Activated naive CD4-positive, alpha-beta T cell treated with anti-CD3 and anti-CD28 coated beads for 36 hours (primary cell): ENCODE measurements at regions not wholly inside any gene's neighbourhood (a gene's known extent, or its start where the extent isn't known, plus 50 kb on each side); places are given as distances from the start of the nearest gene placed in this dataset.
"Not testable (repeated sequence)": the region's sequence is repeated elsewhere in the genome, so short reads cannot be mapped to it uniquely, and the experiment has no call there.

ENCODE experiments used
- CTCF ChIA-PET: fragments of 350-600 bp; sonication (Branson Sonifier 250); formaldehyde crosslinking; loops from one replicate; lab custom pipeline; 2021; ENCODE audit warnings: antibody characterized with exemption; lab: Charles Lee
- DNase-seq: peaks from one replicate; pipeline ENCODE4 v3.0.0-alpha.2; 2020
- H3K27ac Mint-ChIP-seq: one replicate; pipeline ENCODE4 v1.8.0; 2021; ENCODE audit warnings: mild to moderate bottlenecking, mixed read lengths
- H3K27me3 Mint-ChIP-seq: one replicate; pipeline ENCODE4 v1.8.0; 2021; ENCODE audit warnings: low read depth, mixed read lengths
- H3K36me3 Mint-ChIP-seq: one replicate; pipeline ENCODE4 v1.8.0; 2021; ENCODE audit warnings: low read depth, mixed read lengths
- H3K4me1 Mint-ChIP-seq: one replicate; pipeline ENCODE4 v1.8.0; 2021; ENCODE audit warnings: low read depth, mixed read lengths
- H3K4me3 Mint-ChIP-seq: one replicate; pipeline ENCODE4 v1.8.0; 2021; ENCODE audit warnings: mild to moderate bottlenecking, moderate library complexity, mixed read lengths
- H3K9me3 Mint-ChIP-seq: one replicate; pipeline ENCODE4 v1.8.0; 2021; ENCODE audit warnings: mixed read lengths
- intact Hi-C: fragments of 100-400 bp; cut with micrococcal nuclease; formaldehyde crosslinking; loops from one replicate; pipeline ENCODE4 v1.15.1; 2023

DNA sequence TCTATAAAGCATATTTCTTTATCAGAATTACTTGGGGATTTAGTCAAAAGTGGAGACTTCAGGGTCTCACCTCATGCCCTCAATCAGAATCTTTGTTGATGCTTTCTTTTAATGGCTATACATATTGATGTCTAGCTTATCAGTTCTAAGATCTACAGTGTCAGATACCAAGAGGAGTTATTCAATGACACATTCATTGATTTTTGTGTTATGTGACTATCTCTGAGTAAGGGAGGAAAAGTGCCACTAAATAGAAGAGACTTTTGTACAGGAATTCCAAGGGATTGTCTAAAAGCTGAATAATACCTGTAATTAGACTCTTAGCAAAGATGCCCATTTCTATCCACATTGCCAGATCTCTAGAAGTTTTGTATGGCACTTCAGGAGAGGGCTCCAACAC, 87.2 kb downstream of the HLX start:
- Mint-ChIP-seq H3K27me3 (no peaks in the 10 kb centered on the region), H3K4me1 (no peaks in the 10 kb centered on the region), H3K9me3 (peaks cover 2% of the 10 kb centered on the region), H3K4me3 (no peak overlapping the region), H3K36me3 (no peaks in the 10 kb centered on the region), H3K27ac (no peak overlapping the region)
- DNase-seq, result no peak
- CTCF ChIA-PET, result no interaction called here
- intact Hi-C loops, result no loop called here

DNA sequence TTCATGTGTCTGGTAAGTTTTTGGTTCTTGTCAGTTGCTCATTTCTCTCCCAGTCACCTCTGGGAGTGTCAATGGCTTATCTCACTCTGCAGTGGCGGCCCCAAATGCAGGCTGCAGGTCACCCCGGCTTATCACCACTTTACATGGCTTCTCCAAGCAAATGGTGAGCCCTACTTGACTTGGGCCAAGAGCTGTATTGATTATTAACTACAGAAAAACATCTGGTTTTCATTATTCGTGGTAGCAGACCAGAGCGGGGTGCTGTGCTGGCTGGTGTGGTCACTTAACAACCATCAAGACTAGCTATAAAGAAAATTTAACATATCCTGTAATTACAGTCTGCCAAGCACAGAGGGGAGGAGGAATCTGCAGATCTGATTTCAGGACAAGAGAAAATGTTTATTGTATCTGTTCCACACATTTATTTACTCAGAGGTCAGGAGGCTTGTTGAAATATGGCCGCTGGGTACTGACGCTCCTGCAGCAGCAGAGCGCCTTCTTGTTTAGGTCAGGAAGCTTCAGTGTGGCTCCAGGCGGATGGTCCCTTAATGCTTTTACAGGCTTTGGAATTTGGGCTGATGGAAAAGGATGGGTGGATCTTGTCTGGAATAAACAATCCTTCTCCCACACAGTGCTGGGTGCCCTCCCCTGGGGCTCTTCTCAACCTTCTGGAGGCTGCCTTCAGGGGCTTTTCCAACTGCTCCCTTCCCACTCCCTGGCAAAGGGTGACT, 87.8 kb downstream of the HLX start:
- H3K9me3 Mint-ChIP-seq, result peaks cover 2% of the 10 kb centered on the region
- no peaks in the 10 kb centered on the region for H3K27me3 Mint-ChIP-seq
- no peak overlapping the region for H3K27ac Mint-ChIP-seq

DNA sequence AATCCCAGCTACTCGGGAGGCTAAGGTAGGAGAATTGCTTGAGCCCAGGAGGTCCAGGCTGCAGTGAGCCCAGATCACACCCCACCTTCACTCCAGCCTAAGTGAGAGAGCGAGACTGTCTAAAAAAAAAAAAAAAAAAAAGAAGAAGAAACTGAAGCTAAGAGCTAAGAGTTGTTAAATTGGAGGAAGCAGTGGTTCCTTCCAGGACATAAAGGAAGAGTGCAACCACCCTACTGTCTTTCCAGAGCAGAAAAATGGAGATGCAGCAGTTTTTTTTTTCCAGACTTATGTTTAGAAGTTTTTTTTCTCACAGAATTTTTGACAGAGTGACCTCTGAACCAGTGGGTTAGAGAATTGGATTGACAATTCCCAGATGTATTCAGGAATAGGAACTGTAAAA, 88.7 kb downstream of the HLX start:
- Mint-ChIP-seq H3K27me3 (no peaks in the 10 kb centered on the region), H3K4me1 (no peaks in the 10 kb centered on the region), H3K36me3 (no peaks in the 10 kb centered on the region), H3K27ac (no peak overlapping the region), H3K4me3 (no peak overlapping the region), H3K9me3 (peaks cover 2% of the 10 kb centered on the region)
- DNase-seq, result no peak
- intact Hi-C loops, result no loop called here
- CTCF ChIA-PET, result interaction anchor here (0.6 to 0.7 kb wide), 2 partner anchors 29 to 434 kb away, joined by 3 read pairs; no protein-coding TSS in a partner anchor

More for the DNA sequence above, 87.8 kb downstream of the HLX start:
- H3K4me3 Mint-ChIP-seq, result no peak overlapping the region
- DNase-seq, result no peak
- no peaks in the 10 kb centered on the region for H3K36me3 Mint-ChIP-seq
- H3K4me1 Mint-ChIP-seq, result no peaks in the 10 kb centered on the region
- intact Hi-C loops, result no loop called here
- CTCF ChIA-PET, result interaction anchor here (0.6 kb wide), 1 partner anchor 435 kb away, joined by 3 read pairs; no protein-coding TSS in a partner anchor

DNA sequence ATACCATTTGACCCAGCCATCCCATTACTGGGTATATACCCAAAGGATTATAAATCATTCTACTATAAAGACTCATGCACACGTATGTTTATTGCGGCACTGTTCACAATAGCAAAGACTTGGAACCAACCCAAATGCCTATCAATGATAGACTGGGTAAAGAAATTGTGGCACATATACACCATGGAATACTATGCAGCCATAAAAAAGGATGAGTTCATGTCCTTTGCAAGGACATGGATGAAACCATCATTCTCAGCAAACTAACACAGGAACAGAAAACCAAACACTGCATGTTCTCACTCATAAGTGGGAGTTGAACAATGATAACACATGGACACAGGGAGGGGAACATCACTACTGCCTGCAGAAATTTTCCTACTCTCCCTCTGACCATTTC, 90.0 kb downstream of the HLX start:
- H3K4me1 Mint-ChIP-seq, H3K27me3 Mint-ChIP-seq, intact Hi-C loops, H3K9me3 Mint-ChIP-seq, H3K4me3 Mint-ChIP-seq, CTCF ChIA-PET, DNase-seq, H3K27ac Mint-ChIP-seq, H3K36me3 Mint-ChIP-seq: not testable (repeated sequence)

DNA sequence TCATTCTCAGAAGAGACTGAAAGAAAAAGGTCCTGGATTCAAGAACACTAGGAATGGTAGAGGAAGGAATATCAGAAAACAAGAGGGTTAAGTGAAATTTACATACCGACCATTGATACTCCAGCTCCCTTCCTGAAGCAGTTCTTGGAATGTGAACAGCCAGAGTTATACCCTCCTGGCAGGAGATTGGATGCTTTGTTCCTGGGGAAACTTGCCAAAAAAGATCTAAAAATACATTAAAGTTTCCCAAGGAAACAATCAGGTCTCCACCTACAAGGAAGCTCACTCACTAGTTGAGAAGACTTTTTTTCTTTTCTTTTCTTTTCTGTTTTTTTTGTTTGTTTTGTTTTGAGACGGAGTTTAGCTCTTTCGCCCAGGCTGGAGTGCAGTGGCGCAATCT, 91.1 kb downstream of the HLX start:
- H3K9me3 Mint-ChIP-seq, result peaks cover 2% of the 10 kb centered on the region
- intact Hi-C loops, result no loop called here
- no peak overlapping the region for H3K4me3 Mint-ChIP-seq
- H3K36me3 Mint-ChIP-seq, result no peaks in the 10 kb centered on the region
- no peaks in the 10 kb centered on the region for H3K4me1 Mint-ChIP-seq
- H3K27me3 Mint-ChIP-seq, result no peaks in the 10 kb centered on the region
- H3K27ac Mint-ChIP-seq, result no peak overlapping the region
- CTCF ChIA-PET, result no interaction called here
- no peak for DNase-seq

DNA sequence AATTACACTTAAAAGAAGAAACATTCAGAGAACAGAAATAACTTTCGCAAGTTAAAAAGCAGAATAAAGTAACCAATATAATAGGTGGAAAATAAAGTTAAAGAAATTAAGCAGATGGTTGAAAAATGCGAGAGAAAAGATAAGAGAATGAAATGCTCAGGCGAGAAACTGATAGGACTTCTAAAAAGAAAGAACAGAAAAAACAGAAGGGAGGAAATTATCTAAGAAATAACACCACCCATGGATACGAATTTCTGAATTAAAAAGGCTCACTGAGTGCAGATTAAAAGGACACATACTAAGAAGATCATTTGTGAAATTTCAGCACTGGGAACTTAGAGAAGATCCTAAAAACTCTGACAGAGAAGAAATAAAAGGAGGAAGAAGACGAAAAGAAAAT, 92.0 kb downstream of the HLX start:
- CTCF ChIA-PET, result no interaction called here
- Mint-ChIP-seq H3K4me1 (no peaks in the 10 kb centered on the region), H3K4me3 (no peak overlapping the region), H3K27ac (no peak overlapping the region), H3K27me3 (no peaks in the 10 kb centered on the region), H3K9me3 (peaks cover 2% of the 10 kb centered on the region), H3K36me3 (no peaks in the 10 kb centered on the region)
- intact Hi-C loops, result no loop called here
- DNase-seq, result no peak

DNA sequence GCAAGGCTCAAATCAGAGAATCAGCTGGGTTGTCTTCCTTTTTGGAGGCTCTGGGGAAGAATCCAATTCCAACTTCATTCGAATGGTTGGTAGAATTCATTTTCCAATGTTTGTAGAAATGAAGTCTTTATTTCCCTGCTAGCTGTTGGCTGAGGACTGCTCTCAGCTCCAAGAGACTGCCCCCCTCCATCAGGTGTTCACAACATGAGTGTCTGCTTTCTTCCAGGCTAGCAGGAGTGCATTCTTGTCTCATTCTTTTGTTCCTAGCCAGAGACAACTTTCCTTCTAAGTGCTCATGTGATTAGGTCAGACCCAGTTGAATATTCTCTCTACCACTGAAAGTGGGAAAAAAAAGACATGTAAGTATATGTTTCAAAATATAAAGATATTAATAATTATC, 95.2 kb downstream of the HLX start:
- Mint-ChIP-seq H3K36me3 (no peaks in the 10 kb centered on the region), H3K4me1 (no peaks in the 10 kb centered on the region), H3K27me3 (no peaks in the 10 kb centered on the region), H3K27ac (no peak overlapping the region), H3K9me3 (peaks cover 2% of the 10 kb centered on the region), H3K4me3 (no peak overlapping the region)
- CTCF ChIA-PET, result interaction anchor here (1.1 kb wide), 1 partner anchor 233 kb away, joined by 3 read pairs; no protein-coding TSS in a partner anchor
- DNase-seq, result no peak
- intact Hi-C loops, result no loop called here

DNA sequence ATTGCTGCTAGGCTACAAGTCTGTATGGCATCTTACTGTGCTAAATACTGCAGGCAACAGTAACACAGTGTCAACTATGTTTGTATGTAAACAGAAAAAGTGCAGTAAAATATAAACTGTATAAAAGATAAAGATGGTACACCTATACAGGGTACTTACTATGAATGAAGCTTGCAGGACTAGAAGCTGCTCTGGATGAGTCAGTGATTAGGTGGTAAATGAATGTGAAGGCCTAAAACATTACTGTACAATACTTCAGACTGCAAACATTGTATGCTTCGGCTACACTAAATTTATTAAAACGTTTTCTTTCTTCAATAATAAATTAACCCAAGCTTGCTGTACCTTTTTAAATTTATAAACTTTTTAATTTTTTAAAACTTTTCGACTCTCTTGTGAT, 97.1 kb downstream of the HLX start:
- CTCF ChIA-PET, result interaction anchor here (1.0 kb wide), 1 partner anchor 227 kb away, joined by 3 read pairs; no protein-coding TSS in a partner anchor
- no peak overlapping the region for H3K27ac Mint-ChIP-seq
- DNase-seq, result no peak
- intact Hi-C loops, result no loop called here
- no peaks in the 10 kb centered on the region for H3K36me3 Mint-ChIP-seq
- H3K9me3 Mint-ChIP-seq, result peaks cover 2% of the 10 kb centered on the region
- no peaks in the 10 kb centered on the region for H3K27me3 Mint-ChIP-seq
- H3K4me3 Mint-ChIP-seq, result no peak overlapping the region
- no peaks in the 10 kb centered on the region for H3K4me1 Mint-ChIP-seq

DNA sequence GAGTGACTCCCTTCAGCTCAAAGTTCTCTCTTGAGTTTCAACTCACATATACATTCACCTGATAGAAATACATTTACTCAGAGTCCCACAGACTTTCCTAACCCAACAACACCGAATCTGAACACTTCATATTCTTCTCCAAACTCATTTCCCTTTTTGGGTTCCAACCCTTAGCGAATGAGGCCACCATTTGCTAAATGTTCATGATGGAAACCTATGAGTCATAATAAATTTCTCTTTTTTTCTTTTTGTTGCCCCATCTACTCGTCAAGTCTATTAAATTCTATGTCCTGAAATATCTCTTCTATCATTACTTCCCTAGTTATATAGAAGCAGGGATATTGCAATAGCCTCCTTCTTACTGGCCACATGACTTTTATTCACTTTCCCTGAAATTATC, 100.1 kb downstream of the HLX start:
- no peaks in the 10 kb centered on the region for H3K4me1 Mint-ChIP-seq
- intact Hi-C loops, result no loop called here
- no peak for DNase-seq
- no peaks in the 10 kb centered on the region for H3K27me3 Mint-ChIP-seq
- CTCF ChIA-PET, result interaction anchor here (0.5 kb wide), 1 partner anchor 864 kb away, joined by 4 read pairs; no protein-coding TSS in a partner anchor
- H3K36me3 Mint-ChIP-seq, result no peaks in the 10 kb centered on the region
- H3K4me3 Mint-ChIP-seq, result no peak overlapping the region
- H3K9me3 Mint-ChIP-seq, result no peaks in the 10 kb centered on the region
- H3K27ac Mint-ChIP-seq, result no peak overlapping the region

DNA sequence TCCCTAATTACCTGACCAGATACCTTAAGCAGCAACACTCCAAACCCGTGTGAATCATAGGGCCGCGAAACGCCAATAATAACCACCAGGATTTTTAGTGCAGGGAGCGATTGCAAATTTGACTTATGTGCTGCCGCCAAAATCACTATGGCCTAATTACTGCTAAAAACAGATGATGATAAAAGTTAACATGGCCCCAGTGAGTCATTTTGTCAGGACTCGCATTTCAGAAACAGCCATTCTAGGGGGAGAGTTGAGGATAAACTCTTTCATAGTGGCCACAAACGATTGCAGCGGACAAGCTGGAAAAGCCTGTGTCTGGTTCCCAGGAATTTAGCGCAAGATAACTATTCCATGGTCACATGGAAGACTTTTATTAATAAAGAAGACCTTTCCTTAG, 103.4 kb downstream of the HLX start:
- Mint-ChIP-seq H3K36me3 (no peaks in the 10 kb centered on the region), H3K9me3 (no peaks in the 10 kb centered on the region), H3K27ac (no peak overlapping the region), H3K27me3 (peaks cover 2% of the 10 kb centered on the region), H3K4me1 (no peaks in the 10 kb centered on the region), H3K4me3 (no peak overlapping the region)
- CTCF ChIA-PET, result no interaction called here
- DNase-seq, result no peak
- intact Hi-C loops, result no loop called here

DNA sequence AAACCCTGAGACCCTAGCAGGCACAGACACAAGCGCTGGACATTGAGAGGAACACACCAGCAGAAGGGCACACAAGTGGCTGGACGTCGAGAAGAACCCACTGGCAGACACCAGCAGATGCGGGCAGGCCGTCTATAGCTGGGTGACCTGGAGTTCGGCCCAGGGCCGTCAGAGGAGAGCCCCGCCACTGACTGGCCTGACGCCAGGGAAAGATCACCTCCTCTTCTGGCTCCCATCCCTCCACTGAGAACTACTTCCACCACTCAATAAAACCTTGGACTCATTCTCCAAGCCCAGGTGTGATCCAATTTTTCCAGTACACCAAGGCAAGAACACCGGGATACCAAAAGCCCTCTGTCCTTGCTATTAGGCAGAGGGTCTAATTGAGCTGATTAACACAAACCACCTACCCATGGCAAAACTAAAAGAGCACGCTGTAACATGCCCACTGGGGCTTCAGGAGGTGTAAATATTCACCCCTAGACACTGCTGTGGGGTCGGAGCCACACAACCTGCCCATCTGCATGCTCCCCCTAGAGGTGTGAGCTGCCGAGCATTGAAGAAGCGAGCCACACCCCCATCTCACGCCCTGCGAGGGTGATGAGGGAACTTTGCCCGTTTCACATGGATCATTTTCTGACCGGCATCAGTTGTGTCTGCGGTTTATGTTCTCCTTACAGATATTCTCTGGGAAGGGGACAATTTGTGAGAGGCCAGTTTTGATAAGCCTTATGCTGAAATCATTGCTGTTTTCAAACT, 104.8 kb downstream of the HLX start:
- no peaks in the 10 kb centered on the region for H3K36me3 Mint-ChIP-seq
- intact Hi-C loops, result no loop called here

DNA sequence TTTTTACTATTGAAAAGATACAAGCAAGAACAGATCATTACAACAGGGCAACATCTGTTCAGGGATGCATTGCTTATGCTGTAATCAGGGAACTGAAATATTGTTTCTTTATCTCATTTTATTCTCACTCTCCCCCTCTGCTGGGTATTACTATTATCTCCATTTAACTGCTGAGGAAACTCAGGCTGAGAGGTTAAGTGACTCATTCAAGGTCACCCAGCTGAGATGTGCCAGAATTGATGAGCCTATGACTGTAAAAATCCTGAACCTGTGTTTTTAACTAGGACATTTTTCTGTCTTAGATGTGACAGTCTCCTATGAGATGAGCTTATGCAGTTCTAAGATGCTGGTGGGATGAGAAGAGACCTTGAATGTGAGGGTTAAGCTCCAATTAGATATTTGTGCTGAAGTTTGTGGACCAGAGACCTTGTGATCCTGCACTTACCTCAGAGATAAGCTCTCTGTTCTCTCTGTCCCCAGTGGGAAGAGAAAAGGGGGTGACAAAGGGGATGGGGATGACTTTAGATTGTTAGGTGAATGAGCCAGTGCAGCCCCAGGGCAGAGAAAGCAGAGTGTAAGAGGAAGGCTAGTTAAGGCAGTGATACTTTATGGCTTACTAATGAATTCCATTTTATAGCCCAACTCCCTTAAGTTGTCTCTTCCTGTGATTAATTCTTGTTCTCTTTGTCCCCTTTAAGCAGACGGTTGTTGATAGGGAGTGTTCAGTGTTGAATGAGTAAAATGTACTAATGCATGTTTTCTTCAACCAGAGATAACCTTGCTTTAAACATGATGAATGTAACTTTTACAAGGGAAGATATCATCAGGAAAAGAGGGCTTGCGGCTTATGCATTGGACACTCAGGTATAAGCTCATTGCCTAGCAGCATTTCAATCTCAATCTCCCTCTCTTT, 111.4 kb downstream of the HLX start:
- Mint-ChIP-seq H3K27ac (no peak overlapping the region), H3K4me3 (no peak overlapping the region), H3K36me3 (no peaks in the 10 kb centered on the region), H3K27me3 (peaks cover 2% of the 10 kb centered on the region), H3K9me3 (no peaks in the 10 kb centered on the region), H3K4me1 (no peaks in the 10 kb centered on the region)
- no peak for DNase-seq
- intact Hi-C loops, result no loop called here
- CTCF ChIA-PET, result no interaction called here

More for the DNA sequence above, 104.8 kb downstream of the HLX start:
- Mint-ChIP-seq H3K4me1 (no peaks in the 10 kb centered on the region), H3K27ac (no peak overlapping the region), H3K4me3 (no peak overlapping the region), H3K9me3 (no peaks in the 10 kb centered on the region), H3K27me3 (peaks cover 2% of the 10 kb centered on the region)
- CTCF ChIA-PET, result no interaction called here
- no peak for DNase-seq
